H9 (cell line): ENCODE measurements at regions not wholly inside any gene's neighbourhood (a gene's known extent, or its start where the extent isn't known, plus 50 kb on each side); places are given as distances from the start of the nearest gene placed in this dataset.

ENCODE experiments used
- DNase-seq: peaks from one replicate; pipeline ENCODE4 v3.0.0-alpha.2; 2017
- H2AFZ ChIP-seq: one replicate; pipeline ENCODE4 v1.6.1; 2013; ENCODE audit warnings: mild to moderate bottlenecking, low read length, control low read depth, moderate library complexity
- H2AK5ac ChIP-seq: 2 replicates; pipeline ENCODE4 v1.6.1; 2013; ENCODE audit warnings: low read length, control low read depth, mixed read lengths; ENCODE audit not compliant: insufficient read length
- H2BK120ac ChIP-seq: one replicate; pipeline ENCODE4 v1.6.1; 2013; ENCODE audit warnings: low read depth, mild to moderate bottlenecking, low read length, control low read depth, inconsistent platforms; ENCODE audit not compliant: poor library complexity, severe bottlenecking
- H2BK12ac ChIP-seq: 2 replicates; pipeline ENCODE4 v1.6.1; 2013; ENCODE audit warnings: low read length, control low read depth, mixed read lengths, low read depth; ENCODE audit not compliant: insufficient read length
- H2BK15ac ChIP-seq: 2 replicates; pipeline ENCODE4 v1.6.1; 2013; ENCODE audit warnings: low read depth, low read length, control low read depth
- H2BK20ac ChIP-seq: one replicate; pipeline ENCODE4 v1.6.1; 2013; ENCODE audit warnings: low read depth, mild to moderate bottlenecking, low read length, control low read depth, inconsistent platforms; ENCODE audit not compliant: poor library complexity, severe bottlenecking
- H2BK5ac ChIP-seq: 2 replicates; pipeline ENCODE4 v1.6.1; 2013; ENCODE audit warnings: low read length, control low read depth, mixed read lengths; ENCODE audit not compliant: insufficient read length
- H3K14ac ChIP-seq: 2 replicates; pipeline ENCODE4 v1.6.1; 2013; ENCODE audit warnings: low read length, control low read depth; ENCODE audit not compliant: insufficient read depth
- H3K18ac ChIP-seq: 2 replicates; pipeline ENCODE4 v1.6.1; 2013; ENCODE audit warnings: low read depth, mild to moderate bottlenecking, mixed read lengths, low read length, control low read depth; ENCODE audit not compliant: insufficient read length
- H3K23ac ChIP-seq: 2 replicates; pipeline ENCODE4 v1.6.1; 2013; ENCODE audit warnings: low read length, control low read depth, mixed read lengths, low read depth; ENCODE audit not compliant: insufficient read length
- H3K23me2 ChIP-seq: 2 replicates; pipeline ENCODE4 v1.6.1; 2013; ENCODE audit warnings: low read depth, mild to moderate bottlenecking, mixed read lengths, low read length, control low read depth; ENCODE audit not compliant: insufficient read length, poor library complexity, severe bottlenecking
- H3K27ac ChIP-seq: 2 replicates; pipeline ENCODE4 v1.5.1; 2013; ENCODE audit warnings: low read length, control low read depth, mixed read lengths, low read depth; ENCODE audit not compliant: insufficient read length
- H3K27me3 ChIP-seq: 2 replicates; pipeline ENCODE4 v1.6.1; 2013; ENCODE audit warnings: low read length, control low read depth, inconsistent platforms; ENCODE audit not compliant: insufficient read depth
- H3K4ac ChIP-seq: 2 replicates; pipeline ENCODE4 v1.6.1; 2013; ENCODE audit warnings: low read depth, mild to moderate bottlenecking, control low read depth, inconsistent platforms, low read length, moderate library complexity
- H3K4me1 ChIP-seq: 2 replicates; pipeline ENCODE4 v1.6.1; 2013; ENCODE audit warnings: low read length, control low read depth, inconsistent platforms; ENCODE audit not compliant: insufficient read depth
- H3K4me2 ChIP-seq: 2 replicates; pipeline ENCODE4 v1.6.1; 2013; ENCODE audit warnings: low read length, control low read depth, mixed read lengths; ENCODE audit not compliant: insufficient read length, insufficient read depth
- H3K56ac ChIP-seq: 2 replicates; pipeline ENCODE4 v1.6.1; 2013; ENCODE audit warnings: low read depth, mild to moderate bottlenecking, mixed read lengths, low read length, control low read depth; ENCODE audit not compliant: insufficient read length
- H3K79me1 ChIP-seq: 2 replicates; pipeline ENCODE4 v1.6.1; 2013; ENCODE audit warnings: low read depth, mild to moderate bottlenecking, moderate library complexity, low read length, control low read depth, inconsistent platforms; ENCODE audit not compliant: insufficient read depth, poor library complexity, severe bottlenecking
- H3K79me2 ChIP-seq: 2 replicates; pipeline ENCODE4 v1.6.1; 2013; ENCODE audit warnings: low read length, control low read depth, inconsistent platforms; ENCODE audit not compliant: insufficient read depth
- H3K9ac ChIP-seq: 2 replicates; pipeline ENCODE4 v1.6.1; 2013; ENCODE audit warnings: low read length, control low read depth, mixed read lengths; ENCODE audit not compliant: insufficient read length; ENCODE audit errors: extremely low read depth
- H3K9me3 ChIP-seq: one replicate; pipeline ENCODE4 v1.6.1; 2013; ENCODE audit warnings: low read depth, low read length, inconsistent platforms; ENCODE audit not compliant: control insufficient read depth
- H3T11ph ChIP-seq: one replicate; pipeline ENCODE4 v1.6.1; 2013; ENCODE audit warnings: mild to moderate bottlenecking, low read length, control low read depth, inconsistent platforms
- H4K20me1 ChIP-seq: one replicate; pipeline ENCODE4 v1.6.1; 2013; ENCODE audit not compliant: control insufficient read depth, insufficient read length, insufficient read depth
- H4K5ac ChIP-seq: 2 replicates; pipeline ENCODE4 v1.6.1; 2013; ENCODE audit warnings: low read depth, mild to moderate bottlenecking, mixed read lengths, low read length, control low read depth; ENCODE audit not compliant: insufficient read length
- H4K8ac ChIP-seq: replicated peaks from 2 replicates; pipeline ENCODE4 v1.6.1; 2013; ENCODE audit warnings: low read length, control low read depth, mixed read lengths, low read depth; ENCODE audit not compliant: insufficient read length
- H4K91ac ChIP-seq: 2 replicates; pipeline ENCODE4 v1.6.1; 2013; ENCODE audit warnings: low read depth, mild to moderate bottlenecking, moderate library complexity, mixed read lengths, low read length, control low read depth; ENCODE audit not compliant: insufficient read length
- H3K27ac Mint-ChIP-seq, 3 experiments: 2 replicates in 2 of 3; 3 replicates in 1 of 3; pipeline ENCODE4 v1.8.0; 2020 to 2021; ENCODE audit warnings: mixed read lengths in 3 of 3, mild to moderate bottlenecking in 1 of 3, moderate library complexity in 1 of 3
- H3K27me3 Mint-ChIP-seq: 2 replicates; pipeline ENCODE4 v1.8.0; 2021; ENCODE audit warnings: low read depth, mild to moderate bottlenecking, moderate library complexity, mixed read lengths
- H3K36me3 Mint-ChIP-seq, 3 experiments: 2 replicates in 2 of 3; 3 replicates in 1 of 3; pipeline ENCODE4 v1.8.0; 2020 to 2021; ENCODE audit warnings: low read depth in 3 of 3, mixed read lengths in 3 of 3; ENCODE audit not compliant: insufficient read depth in 1 of 3
- H3K4me1 Mint-ChIP-seq, 2 experiments: 2 replicates each; pipeline ENCODE4 v1.8.0; 2020; ENCODE audit warnings: mixed read lengths in 2 of 2
- H3K4me3 Mint-ChIP-seq, 2 experiments: 2 replicates in 1 of 2; 3 replicates in 1 of 2; pipeline ENCODE4 v1.8.0; 2020 to 2021; ENCODE audit warnings: mild to moderate bottlenecking in 2 of 2, mixed read lengths in 2 of 2, moderate library complexity in 1 of 2
- H3K9me3 Mint-ChIP-seq, 2 experiments: 2 replicates in 1 of 2; 3 replicates in 1 of 2; pipeline ENCODE4 v1.8.0; 2020; ENCODE audit warnings: mild to moderate bottlenecking in 2 of 2, mixed read lengths in 2 of 2, moderate library complexity in 1 of 2
- WGBS: extraction: QIAGEN DNeasy Blood & Tissue Kit; methylation state at CpG from one replicate; pipeline ENCODE4 v1.1.7; 2013; ENCODE audit warnings: missing lambda C conversion rate, low lambda C conversion rate, mixed read lengths; ENCODE audit not compliant: insufficient read length; ENCODE audit errors: extremely low coverage; 5-methylcytosine and 5-hydroxymethylcytosine counted together
- TF ChIP-seq, protein P1 (sequence below): fragments of 200-600 bp; sonication (generic); conservative IDR thresholded peaks from 3 replicates; pipeline ENCODE4 v1.8.0; 2021; ENCODE audit warnings: antibody characterized with exemption, mild to moderate bottlenecking

DNA sequence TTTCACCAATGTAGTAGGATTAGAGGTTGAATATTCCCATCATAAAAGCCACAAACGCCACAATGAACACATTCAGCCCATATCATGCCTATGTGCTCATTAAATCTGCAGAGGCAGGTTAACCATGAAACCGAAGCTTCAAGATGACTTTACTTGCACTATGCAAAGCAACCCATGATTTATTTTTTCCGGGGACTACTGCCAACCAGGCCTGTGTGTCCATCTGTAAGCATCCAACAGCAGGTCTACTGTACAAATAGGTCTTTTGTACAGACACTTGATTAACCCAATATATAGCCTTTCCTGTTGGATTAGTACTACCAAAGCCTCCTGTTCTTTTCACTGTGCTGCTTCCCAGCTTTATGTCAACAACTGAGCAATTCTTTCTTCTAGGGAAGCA, 104.9 kb upstream of the CDH10 start:
- Histone ChIP-seq H2BK5ac (no peak overlapping the region), H2BK120ac (no peak overlapping the region), H2BK12ac (no peak overlapping the region), H3K4ac (no peak overlapping the region), H3K18ac (no peak overlapping the region), H3K9ac (no peak overlapping the region), H3K4me2 (no peak overlapping the region), H3K79me2 (no peaks in the 10 kb centered on the region), H3K27me3 (no peaks in the 10 kb centered on the region), H3T11ph (no peak overlapping the region), H4K91ac (no peak overlapping the region), H2BK15ac (no peak overlapping the region), H4K20me1 (no peaks in the 10 kb centered on the region), H3K14ac (no peak overlapping the region), H2AK5ac (no peak overlapping the region), H2AFZ (no peak overlapping the region), H3K4me1 (no peaks in the 10 kb centered on the region), H3K23ac (no peak overlapping the region), H3K56ac (no peak overlapping the region), H4K5ac (no peak overlapping the region), H3K9me3 (no peaks in the 10 kb centered on the region), H3K23me2 (no peaks in the 10 kb centered on the region), H4K8ac (no peak overlapping the region), H3K79me1 (no peaks in the 10 kb centered on the region), H2BK20ac (no peak overlapping the region), H3K27ac (no peak overlapping the region)
- Mint-ChIP-seq H3K9me3 (no peaks in the 10 kb centered on the region), H3K36me3 (no peaks in the 10 kb centered on the region; a peak in 1 of 7 replicates), H3K27ac (no peak overlapping the region), H3K27me3 (peaks cover 5% of the 10 kb centered on the region; the same call in 1 of the 2 replicates), H3K4me3 (no peak overlapping the region), H3K4me1 (peaks cover 7 to 13% of the 10 kb centered on the region in 2 experiments; a peak in 3 of 4 replicates)
- no CpG with 5 or more reads among the region's 3 CpGs for WGBS
- TF ChIP-seq, protein P1, sequence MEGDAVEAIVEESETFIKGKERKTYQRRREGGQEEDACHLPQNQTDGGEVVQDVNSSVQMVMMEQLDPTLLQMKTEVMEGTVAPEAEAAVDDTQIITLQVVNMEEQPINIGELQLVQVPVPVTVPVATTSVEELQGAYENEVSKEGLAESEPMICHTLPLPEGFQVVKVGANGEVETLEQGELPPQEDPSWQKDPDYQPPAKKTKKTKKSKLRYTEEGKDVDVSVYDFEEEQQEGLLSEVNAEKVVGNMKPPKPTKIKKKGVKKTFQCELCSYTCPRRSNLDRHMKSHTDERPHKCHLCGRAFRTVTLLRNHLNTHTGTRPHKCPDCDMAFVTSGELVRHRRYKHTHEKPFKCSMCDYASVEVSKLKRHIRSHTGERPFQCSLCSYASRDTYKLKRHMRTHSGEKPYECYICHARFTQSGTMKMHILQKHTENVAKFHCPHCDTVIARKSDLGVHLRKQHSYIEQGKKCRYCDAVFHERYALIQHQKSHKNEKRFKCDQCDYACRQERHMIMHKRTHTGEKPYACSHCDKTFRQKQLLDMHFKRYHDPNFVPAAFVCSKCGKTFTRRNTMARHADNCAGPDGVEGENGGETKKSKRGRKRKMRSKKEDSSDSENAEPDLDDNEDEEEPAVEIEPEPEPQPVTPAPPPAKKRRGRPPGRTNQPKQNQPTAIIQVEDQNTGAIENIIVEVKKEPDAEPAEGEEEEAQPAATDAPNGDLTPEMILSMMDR, result no peak
- DNase-seq, result no peak
